A673 (cell line): ENCODE measurements at regions not wholly inside any gene's neighbourhood (a gene's known extent, or its start where the extent isn't known, plus 50 kb on each side); places are given as distances from the start of the nearest gene placed in this dataset.
A peak's percentile ranks its signal among the peaks of the same experiment; 100 is the strongest.

Experiments
- BruUV-seq: library from RNA; stranded (reverse); fragments of 400-500 nt; replicated peaks from 2 replicates; lab custom pipeline; 2021; lab: Mats Ljungman, UMichigan
- CTCF ChIA-PET: fragments of 300-600 bp; sonication (Branson Sonifier 250); formaldehyde crosslinking; loops from one replicate; lab custom pipeline; 2022; ENCODE audit warnings: antibody characterized with exemption; lab: Charles Lee
- POLR2A ChIA-PET: fragments of 300-600 bp; sonication (Branson Sonifier 250); formaldehyde crosslinking; loops from one replicate; lab custom pipeline; 2022; ENCODE audit warnings: antibody characterized with exemption; ENCODE audit not compliant: low non-redundant PET; lab: Charles Lee
- DNase-seq: peaks from one replicate; pipeline ENCODE4 v3.0.0-alpha.2; 2015; ENCODE audit warnings: low spot score
- H3K27ac ChIP-seq: fragments of 200-600 bp; sonication (generic); 2 replicates; pipeline ENCODE4 v1.5.1; 2016; ENCODE audit warnings: mixed run types, low read depth, mild to moderate bottlenecking, mixed read lengths, antibody characterized with exemption, low read length; ENCODE audit not compliant: poor library complexity, severe bottlenecking
- H3K27me3 ChIP-seq: fragments of 200-600 bp; sonication (generic); replicated peaks from 2 replicates; pipeline ENCODE4 v1.6.1; 2017; ENCODE audit warnings: mixed run types, low read depth, mild to moderate bottlenecking, mixed read lengths, antibody characterized with exemption, low read length; ENCODE audit not compliant: insufficient read depth, poor library complexity
- H3K36me3 ChIP-seq: fragments of 200-600 bp; sonication (generic); 2 replicates; pipeline ENCODE4 v1.6.1; 2016; ENCODE audit warnings: mixed run types, mild to moderate bottlenecking, mixed read lengths, antibody characterized with exemption, low read length; ENCODE audit not compliant: insufficient read depth, poor library complexity, severe bottlenecking
- H3K4me1 ChIP-seq: fragments of 200-600 bp; sonication (generic); 2 replicates; pipeline ENCODE4 v1.6.1; 2017; ENCODE audit warnings: mixed run types, mild to moderate bottlenecking, mixed read lengths, antibody characterized with exemption, low read length; ENCODE audit not compliant: insufficient read depth, poor library complexity, severe bottlenecking
- H3K4me3 ChIP-seq: fragments of 200-600 bp; sonication (generic); 2 replicates; pipeline ENCODE4 v1.5.1; 2016; ENCODE audit warnings: low read depth, mixed run types, mild to moderate bottlenecking, mixed read lengths, low read length; ENCODE audit not compliant: poor library complexity, severe bottlenecking
- H3K9me3 ChIP-seq: fragments of 200-600 bp; sonication (generic); 2 replicates; pipeline ENCODE4 v1.6.1; 2016; ENCODE audit warnings: mixed run types, low read depth, mild to moderate bottlenecking, mixed read lengths, antibody characterized with exemption, low read length; ENCODE audit not compliant: poor library complexity, severe bottlenecking
- CTCF ChIP-seq: fragments of 300-800, 200-600 bp; sonication (generic); conservative IDR thresholded peaks from 2 replicates; pipeline ENCODE4 v1.5.1; 2017; ENCODE audit warnings: low read depth, mild to moderate bottlenecking, antibody characterized with exemption, low read length, moderate library complexity, mixed read lengths
- EZH2 ChIP-seq: fragments of 200-600 bp; sonication (generic); IDR thresholded peaks from 2 replicates; pipeline ENCODE4 v1.6.1; 2017; ENCODE audit warnings: borderline replicate concordance, low read depth, mild to moderate bottlenecking, mixed read lengths, antibody characterized with exemption, low read length; ENCODE audit not compliant: poor library complexity, severe bottlenecking
- intact Hi-C: fragments of 100-400 bp; cut with micrococcal nuclease; formaldehyde crosslinking; loops from one replicate; pipeline ENCODE4 v1.10.0; 2022; ENCODE audit not compliant: unreplicated experiment

DNA sequence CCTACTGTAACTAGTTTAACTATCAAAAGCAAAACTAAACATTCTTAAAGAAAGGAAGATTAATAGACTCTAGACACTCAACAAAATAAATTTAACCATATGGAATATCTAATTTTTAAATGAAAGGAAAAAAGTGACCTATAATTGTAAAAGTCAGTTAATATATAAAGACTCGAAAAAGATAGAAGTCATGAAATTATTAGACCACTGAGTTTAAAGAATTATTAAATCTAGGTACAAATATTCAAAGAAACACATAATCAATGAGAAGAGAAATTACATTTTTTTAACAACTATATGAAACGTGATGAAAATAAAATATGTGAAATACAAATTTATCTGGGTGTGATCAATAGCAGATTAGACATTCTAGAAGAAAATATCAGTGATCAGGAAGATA lies 706.8 kb upstream of the PCDH20 start:
- no peaks in the 10 kb centered on the region for H3K36me3 ChIP-seq
- H3K4me3 ChIP-seq: no peak overlapping the region
- ChIA-PET CTCF (no interaction called here), POLR2A (no interaction called here)
- no peak overlapping the region for H3K27ac ChIP-seq
- no peaks in the 10 kb centered on the region for H3K9me3 ChIP-seq
- no peak for DNase-seq
- no peaks in the 10 kb centered on the region for H3K27me3 ChIP-seq
- intact Hi-C loops: no loop called here
- no TSS peak for BruUV-seq
- H3K4me1 ChIP-seq: no peaks in the 10 kb centered on the region
- no peak for TF ChIP-seq CTCF
- TF ChIP-seq EZH2: no peak

DNA sequence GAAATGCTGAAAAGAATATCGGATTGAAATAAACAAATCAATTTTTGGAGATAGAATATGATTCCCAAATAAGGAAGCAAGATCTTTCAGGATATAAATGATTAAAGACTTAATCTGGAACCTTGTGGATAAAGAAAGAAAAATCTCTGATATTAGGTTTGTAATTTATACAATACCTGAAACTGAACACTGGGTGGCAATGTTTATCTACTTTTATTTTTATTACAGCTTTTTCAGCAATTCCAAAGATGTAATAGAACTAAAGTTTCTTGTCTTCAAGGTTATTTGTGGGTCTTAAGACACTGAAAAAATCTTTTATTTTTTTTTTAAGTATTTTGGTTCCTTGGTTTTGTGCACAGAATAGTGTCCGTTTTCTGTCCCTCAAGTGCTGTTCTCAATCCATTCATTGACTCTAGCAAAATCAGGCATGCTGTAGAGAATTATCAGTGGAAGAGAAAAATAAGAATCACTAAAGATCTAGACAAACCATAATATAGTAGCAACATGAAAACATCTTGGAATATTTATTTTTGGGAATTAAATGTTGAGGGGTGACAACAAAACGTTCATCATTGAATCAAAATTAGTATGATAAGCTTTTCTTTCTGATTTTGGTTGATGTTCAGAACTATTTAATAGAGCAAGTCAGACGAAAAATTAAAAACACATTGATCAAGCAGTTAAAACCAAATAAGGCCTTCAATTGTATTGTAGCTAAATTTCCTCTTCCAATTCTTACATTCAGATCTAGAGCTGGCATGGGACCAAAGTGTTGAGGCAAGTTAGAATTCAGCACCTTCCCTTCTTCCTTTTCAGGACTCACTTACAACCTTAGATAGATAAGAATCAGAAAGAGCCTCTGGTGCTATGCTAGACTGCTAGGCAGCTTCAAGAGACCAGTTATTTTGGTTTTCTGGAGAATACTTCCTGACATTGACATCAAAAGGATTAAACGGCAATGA lies 704.4 kb upstream of the PCDH20 start:
- TF ChIP-seq EZH2 (no peak), CTCF (peak; percentile 56)
- no peaks in the 10 kb centered on the region for H3K9me3 ChIP-seq
- POLR2A ChIA-PET: no interaction called here
- intact Hi-C loops: loop anchor here (1.0 to 5.0 kb wide), 2 partner anchors 108 to 238 kb away; no protein-coding TSS in a partner anchor
- H3K27me3 ChIP-seq: no peaks in the 10 kb centered on the region
- CTCF ChIA-PET: no interaction called here
- H3K4me3 ChIP-seq: no peak overlapping the region
- DNase-seq: peak; percentile 56
- no peaks in the 10 kb centered on the region for H3K36me3 ChIP-seq
- no TSS peak for BruUV-seq
- H3K27ac ChIP-seq: no peak overlapping the region
- no peaks in the 10 kb centered on the region for H3K4me1 ChIP-seq

DNA sequence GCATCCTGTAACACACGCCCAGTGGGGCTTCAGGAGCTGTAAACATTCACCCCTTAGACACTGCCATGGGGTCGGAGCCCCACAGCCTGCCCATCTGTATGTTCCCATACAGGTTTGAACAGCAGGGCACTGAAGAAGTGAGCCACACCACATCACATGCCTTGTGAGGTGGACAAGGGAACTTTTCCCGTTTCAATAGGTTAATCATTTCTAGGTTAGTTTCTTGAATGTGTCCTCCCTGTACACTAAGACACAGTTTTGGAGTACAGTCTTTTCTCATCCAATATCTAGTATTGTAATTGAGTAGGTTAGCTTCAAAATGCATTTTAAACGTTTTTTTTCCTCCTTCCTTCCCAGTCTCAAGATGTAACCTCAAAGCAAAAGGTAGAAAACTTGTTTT lies 700.2 kb upstream of the PCDH20 start:
- no peak overlapping the region for H3K4me3 ChIP-seq
- POLR2A ChIA-PET: no interaction called here
- intact Hi-C loops: loop anchor here (5.0 kb wide), 1 partner anchor 104 kb away; no protein-coding TSS in a partner anchor
- BruUV-seq: no TSS peak
- H3K9me3 ChIP-seq: no peaks in the 10 kb centered on the region
- DNase-seq: no peak
- no peaks in the 10 kb centered on the region for H3K36me3 ChIP-seq
- H3K4me1 ChIP-seq: no peaks in the 10 kb centered on the region
- no peaks in the 10 kb centered on the region for H3K27me3 ChIP-seq
- TF ChIP-seq CTCF (no peak), EZH2 (no peak)
- H3K27ac ChIP-seq: no peak overlapping the region
- CTCF ChIA-PET: no interaction called here
